Kidney (tissue), 13 donors: ENCODE measurements at regions not wholly inside any gene's neighbourhood (a gene's known extent, or its start where the extent isn't known, plus 50 kb on each side); places are given as distances from the start of the nearest gene placed in this dataset.

Source experiments
- DNase-seq, 5 donors: peaks; one replicate each; pipeline ENCODE4 v3.0.0-alpha.2; 2013 to 2020
- FAIRE-seq: peaks from 2 replicates; lab custom pipeline; 2012; peaks lifted over from hg19 to GRCh38; lab: Jason Lieb, UNC
- H3K27ac ChIP-seq, 2 donors: one replicate each; pipeline ENCODE4 v1.7.0; 2013; ENCODE audit warnings: low read depth in 2 of 2, low read length in 2 of 2, inconsistent platforms in 1 of 2
- H3K27me3 ChIP-seq: one replicate; pipeline ENCODE4 v1.7.1; 2013; ENCODE audit warnings: low read length, inconsistent platforms; ENCODE audit not compliant: control insufficient read depth, insufficient read depth
- H3K36me3 ChIP-seq, 3 donors: one replicate each; pipeline versions ENCODE4 v1.7.0 to v1.7.1; 2013; ENCODE audit warnings: low read length in 3 of 3, control low read depth in 1 of 3, inconsistent platforms in 1 of 3; ENCODE audit not compliant: insufficient read depth in 3 of 3, control insufficient read depth in 2 of 3
- H3K4me1 ChIP-seq, 3 donors: one replicate each; pipeline versions ENCODE4 v1.7.0 to v1.7.1; 2013; ENCODE audit warnings: low read length in 3 of 3, inconsistent platforms in 1 of 3, low read depth in 1 of 3; ENCODE audit not compliant: control insufficient read depth in 2 of 3, insufficient read depth in 2 of 3
- H3K4me3 ChIP-seq, 3 donors: one replicate each; pipeline versions ENCODE4 v1.7.0 to v1.8.1; 2013; ENCODE audit warnings: low read length in 3 of 3, control low read depth in 1 of 3, inconsistent platforms in 1 of 3
- H3K9ac ChIP-seq, 3 donors: one replicate each; pipeline versions ENCODE4 v1.7.0 to v1.7.1; 2013; ENCODE audit warnings: low read length in 3 of 3, control low read depth in 1 of 3, inconsistent platforms in 1 of 3
- H3K9me3 ChIP-seq, 3 donors: one replicate each; pipeline versions ENCODE4 v1.7.0 to v1.7.1; 2013; ENCODE audit warnings: low read length in 3 of 3, control low read depth in 1 of 3, inconsistent platforms in 1 of 3; ENCODE audit not compliant: control insufficient read depth in 2 of 3, insufficient read depth in 1 of 3
- intact Hi-C: fragments of 100-400 bp; cut with DNase I; formaldehyde crosslinking; loops from one replicate; pipeline ENCODE4 v1.11.1; 2022
- TF ChIP-seq, protein P1 (sequence below): IDR thresholded peaks from 3 replicates; pipeline ENCODE4 v1.5.1; 2012; ENCODE audit warnings: mild to moderate bottlenecking, moderate library complexity, borderline replicate concordance; ENCODE audit not compliant: insufficient read depth; ENCODE audit errors: extremely low read depth
- donor health status: control.
- donor health status: control.
- donor health status: control.
- donor health status: control.
- donor health status: control.
- donor health status: DM: yes; HTN: yes; CAD: no.
- donor health status: Normal renal cell carcinoma (clear cell type).

GRCh38 chr10:129157185-129157584 lies 309.9 kb upstream of the MGMT start:
- intact Hi-C loops, result no loop called here
- TF ChIP-seq, protein P1, sequence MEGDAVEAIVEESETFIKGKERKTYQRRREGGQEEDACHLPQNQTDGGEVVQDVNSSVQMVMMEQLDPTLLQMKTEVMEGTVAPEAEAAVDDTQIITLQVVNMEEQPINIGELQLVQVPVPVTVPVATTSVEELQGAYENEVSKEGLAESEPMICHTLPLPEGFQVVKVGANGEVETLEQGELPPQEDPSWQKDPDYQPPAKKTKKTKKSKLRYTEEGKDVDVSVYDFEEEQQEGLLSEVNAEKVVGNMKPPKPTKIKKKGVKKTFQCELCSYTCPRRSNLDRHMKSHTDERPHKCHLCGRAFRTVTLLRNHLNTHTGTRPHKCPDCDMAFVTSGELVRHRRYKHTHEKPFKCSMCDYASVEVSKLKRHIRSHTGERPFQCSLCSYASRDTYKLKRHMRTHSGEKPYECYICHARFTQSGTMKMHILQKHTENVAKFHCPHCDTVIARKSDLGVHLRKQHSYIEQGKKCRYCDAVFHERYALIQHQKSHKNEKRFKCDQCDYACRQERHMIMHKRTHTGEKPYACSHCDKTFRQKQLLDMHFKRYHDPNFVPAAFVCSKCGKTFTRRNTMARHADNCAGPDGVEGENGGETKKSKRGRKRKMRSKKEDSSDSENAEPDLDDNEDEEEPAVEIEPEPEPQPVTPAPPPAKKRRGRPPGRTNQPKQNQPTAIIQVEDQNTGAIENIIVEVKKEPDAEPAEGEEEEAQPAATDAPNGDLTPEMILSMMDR, result no peak
- Histone ChIP-seq H3K9ac (no peak overlapping the region), H3K27ac (no peak overlapping the region), H3K4me3 (no peak overlapping the region), H3K27me3 (no peaks in the 10 kb centered on the region), H3K36me3 (no peaks in the 10 kb centered on the region), H3K4me1 (no peaks in the 10 kb centered on the region), H3K9me3 (no peaks in the 10 kb centered on the region)
- DNase-seq (no peak), FAIRE-seq (no peak)

- Histone ChIP-seq H3K27ac (no peak overlapping the region), H3K27me3 (no peaks in the 10 kb centered on the region), H3K4me1 (no peaks in the 10 kb centered on the region), H3K9me3 (no peaks in the 10 kb centered on the region), H3K36me3 (no peaks in the 10 kb centered on the region), H3K9ac (no peak overlapping the region), H3K4me3 (no peak overlapping the region)
- TF ChIP-seq, protein P1, result no peak
- intact Hi-C loops, result no loop called here
- DNase-seq (peak in 3 of 5 donors; percentile 67 to 78 (median 76)), FAIRE-seq (no peak)
These were observed 305.9 kb upstream of the MGMT start for GRCh38 chr10:129161150-129161549.

DNA sequence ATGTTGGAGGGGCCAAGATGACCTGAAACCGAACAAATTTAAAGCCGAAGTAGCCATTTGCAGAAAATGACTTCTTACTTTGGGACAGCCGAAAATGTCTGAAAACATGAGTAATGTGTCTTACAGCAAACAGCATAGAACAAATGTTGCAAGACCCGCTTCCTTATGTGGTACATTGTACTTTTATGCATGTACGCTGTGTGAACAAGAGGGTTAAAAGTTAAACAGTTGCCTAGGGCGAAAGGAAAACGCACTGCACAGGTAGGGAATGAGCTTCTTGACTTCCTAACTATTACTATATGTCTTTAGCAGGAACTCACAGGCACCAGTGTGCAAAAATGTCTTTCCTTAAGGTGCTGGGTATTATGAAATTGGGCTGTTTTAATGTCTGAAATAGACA lies 303.5 kb upstream of the MGMT start:
- Histone ChIP-seq H3K4me1 (no peaks in the 10 kb centered on the region), H3K27ac (no peak overlapping the region), H3K9me3 (no peaks in the 10 kb centered on the region), H3K36me3 (no peaks in the 10 kb centered on the region), H3K4me3 (no peak overlapping the region), H3K9ac (no peak overlapping the region), H3K27me3 (no peaks in the 10 kb centered on the region)
- no peak for FAIRE-seq
- peak in 2 of 5 donors; percentile 39 to 69 for DNase-seq
- intact Hi-C loops, result no loop called here
- TF ChIP-seq, protein P1, result no peak

DNA sequence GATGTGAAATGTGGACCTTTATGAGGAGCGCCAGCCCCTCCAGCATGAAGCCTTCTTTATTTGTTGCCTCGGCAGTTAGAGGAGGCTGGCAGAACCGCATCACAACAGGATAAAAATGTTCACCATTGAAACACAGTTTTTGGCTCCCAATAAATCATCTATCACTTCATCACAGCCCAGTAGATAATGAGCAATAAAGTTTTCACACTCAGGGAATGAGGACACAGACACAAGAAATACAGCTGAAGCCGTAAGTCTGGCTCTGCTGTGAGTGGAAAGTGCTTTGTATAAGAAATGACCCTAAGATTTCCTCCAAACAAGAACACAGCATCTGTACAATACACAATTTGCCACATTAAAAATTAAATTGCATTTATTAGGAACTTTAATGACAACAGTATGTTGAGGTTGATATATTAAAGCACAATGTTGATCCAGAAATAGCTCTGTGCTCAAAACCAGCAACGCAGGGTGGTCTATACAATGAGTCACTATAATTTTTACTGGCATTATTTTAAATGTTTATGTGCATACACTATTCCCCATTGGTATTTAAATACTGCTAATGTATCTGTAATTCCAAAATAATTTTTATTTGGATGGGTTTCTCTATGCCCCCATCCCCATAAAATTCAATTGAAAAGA lies 301.8 kb upstream of the MGMT start:
- intact Hi-C loops, result no loop called here
- H3K27me3 ChIP-seq, result no peaks in the 10 kb centered on the region
- no peak for DNase-seq
- H3K9me3 ChIP-seq, result no peaks in the 10 kb centered on the region
- H3K4me1 ChIP-seq, result no peaks in the 10 kb centered on the region
- no peaks in the 10 kb centered on the region for H3K36me3 ChIP-seq
- no peak for FAIRE-seq
- TF ChIP-seq, protein P1, result no peak
- H3K9ac ChIP-seq, result no peak overlapping the region
- no peak overlapping the region for H3K4me3 ChIP-seq
- no peak overlapping the region for H3K27ac ChIP-seq
